ENCODE measurements at regions not wholly inside any gene's neighbourhood (a gene's known extent, or its start where the extent isn't known, plus 50 kb on each side); places are given as distances from the start of the nearest gene placed in this dataset.

GRCh38 chr11:115065314-115065713 lies 387.0 kb downstream of the NXPE2 start:
- no peaks in the 10 kb centered on the region for H3K36me3 ChIP-seq
- TF ChIP-seq CTCF (IDR thresholded peaks at IDR 0.05) = no peak
- no peak for DNase-seq
- H3K27me3 ChIP-seq = no peaks in the 10 kb centered on the region
- H3K9me3 ChIP-seq = peaks cover 0 to 9% (median 0%) of the 10 kb centered on the region in 3 donors
- intact Hi-C loops (cut with DNase I; ENCODE audit: low total_unique reads) = no loop called here
- no peak overlapping the region for H3K27ac ChIP-seq
- H3K4me1 ChIP-seq = no peaks in the 10 kb centered on the region
- no peak overlapping the region for H3K4me3 ChIP-seq

- H3K27me3 ChIP-seq = no peaks in the 10 kb centered on the region
- peaks cover 0 to 9% (median 0%) of the 10 kb centered on the region in 3 donors for H3K9me3 ChIP-seq
- no peak for DNase-seq
- intact Hi-C loops (cut with DNase I; ENCODE audit: low total_unique reads) = no loop called here
- H3K4me1 ChIP-seq = no peaks in the 10 kb centered on the region
- no peak overlapping the region for H3K4me3 ChIP-seq
- H3K27ac ChIP-seq = no peak overlapping the region
- TF ChIP-seq CTCF (IDR thresholded peaks at IDR 0.05) = no peak
- no peaks in the 10 kb centered on the region for H3K36me3 ChIP-seq
Measured at GRCh38 chr11:115065830-115066664, 387.7 kb downstream of the NXPE2 start.

GRCh38 chr11:115067471-115067870 lies 389.1 kb downstream of the NXPE2 start:
- TF ChIP-seq CTCF (IDR thresholded peaks at IDR 0.05) = no peak
- intact Hi-C loops (cut with DNase I; ENCODE audit: low total_unique reads) = no loop called here

GRCh38 chr11:115067900-115068530 lies 389.7 kb downstream of the NXPE2 start:
- Histone ChIP-seq H3K9me3 (peaks cover 0 to 9% (median 0%) of the 10 kb centered on the region in 3 donors), H3K27ac (no peak overlapping the region), H3K4me1 (no peaks in the 10 kb centered on the region), H3K27me3 (no peaks in the 10 kb centered on the region), H3K4me3 (no peak overlapping the region), H3K36me3 (no peaks in the 10 kb centered on the region)
- DNase-seq = no peak
- intact Hi-C loops (cut with DNase I; ENCODE audit: low total_unique reads) = no loop called here
- TF ChIP-seq CTCF (IDR thresholded peaks at IDR 0.05) = no peak

More at GRCh38 chr11:115067471-115067870, 389.1 kb downstream of the NXPE2 start:
- peaks cover 0 to 9% (median 0%) of the 10 kb centered on the region in 3 donors for H3K9me3 ChIP-seq
- no peaks in the 10 kb centered on the region for H3K36me3 ChIP-seq
- DNase-seq = no peak
- no peak overlapping the region for H3K4me3 ChIP-seq
- H3K4me1 ChIP-seq = no peaks in the 10 kb centered on the region
- no peaks in the 10 kb centered on the region for H3K27me3 ChIP-seq
- H3K27ac ChIP-seq = no peak overlapping the region

GRCh38 chr11:115069599-115069998 lies 391.3 kb downstream of the NXPE2 start:
- H3K36me3 ChIP-seq = no peaks in the 10 kb centered on the region
- no peak for DNase-seq
- H3K4me1 ChIP-seq = no peaks in the 10 kb centered on the region
- no peak overlapping the region for H3K4me3 ChIP-seq
- intact Hi-C loops (cut with DNase I; ENCODE audit: low total_unique reads) = no loop called here
- H3K27ac ChIP-seq = no peak overlapping the region
- H3K27me3 ChIP-seq = no peaks in the 10 kb centered on the region
- no peak for TF ChIP-seq CTCF (IDR thresholded peaks at IDR 0.05)
- peaks cover 0 to 9% (median 0%) of the 10 kb centered on the region in 3 donors for H3K9me3 ChIP-seq

Data from tibial artery (tissue), 4 donors.